ENCODE measurements at regions not wholly inside any gene's neighbourhood (a gene's known extent, or its start where the extent isn't known, plus 50 kb on each side); places are given as distances from the start of the nearest gene placed in this dataset.
"Not testable (repeated sequence)": the region's sequence is repeated elsewhere in the genome, so short reads cannot be mapped to it uniquely, and the experiment has no call there.

GRCh38 chr2:87331940-87332583, 310.4 kb upstream of the PLGLB1 start:
- not testable (repeated sequence) for TF ChIP-seq EZH2 (IDR thresholded peaks at IDR 0.05; ENCODE audit: insufficient read depth, poor library complexity, severe bottlenecking); EZH2phosphoT487 (IDR thresholded peaks at IDR 0.05; ENCODE audit: insufficient read depth, low read depth)
